Thyroid gland (tissue), 4 donors: ENCODE measurements at regions not wholly inside any gene's neighbourhood (a gene's known extent, or its start where the extent isn't known, plus 50 kb on each side); places are given as distances from the start of the nearest gene placed in this dataset.

Source experiments
- DNase-seq, 2 donors: peaks; one replicate each; pipeline ENCODE4 v3.0.0-alpha.2; 2019
- H3K27ac ChIP-seq, 3 donors: fragments of 200-600 bp; sonication (generic); 1 replicate in 2 of 3; 2 replicates in 1 of 3; pipeline ENCODE4 v1.5.1; 2016 to 2019; ENCODE audit warnings: mild to moderate bottlenecking in 1 of 3, moderate library complexity in 1 of 3
- H3K27me3 ChIP-seq: fragments of 200-600 bp; sonication (generic); one replicate; pipeline ENCODE4 v1.5.1; 2019
- H3K36me3 ChIP-seq, 2 donors: fragments of 200-600 bp; sonication (generic); one replicate each; pipeline ENCODE4 v1.5.1; 2016 to 2019
- H3K4me1 ChIP-seq, 2 donors: fragments of 200-600 bp; sonication (generic); one replicate each; pipeline ENCODE4 v1.5.1; 2017 to 2019
- H3K4me3 ChIP-seq, 3 donors: fragments of 200-600 bp; sonication (generic); replicated peaks in 1 of 3; 1 replicate in 2 of 3; 2 replicates in 1 of 3; pipeline ENCODE4 v1.5.1; 2016; ENCODE audit warnings: mild to moderate bottlenecking in 1 of 3
- H3K9me3 ChIP-seq: fragments of 200-600 bp; sonication (generic); one replicate; pipeline ENCODE4 v1.5.1; 2017
- CTCF ChIP-seq, 6 experiments: fragments of 200-600 bp in 3 of 6; fragments of 450-650 bp in 3 of 6; sonication (generic) in 3 of 6; IDR thresholded peaks; one replicate each; pipeline ENCODE4 v1.5.1; 2016 to 2019; ENCODE audit warnings: antibody characterized with exemption in 6 of 6, mild to moderate bottlenecking in 2 of 6, inconsistent platforms in 1 of 6, moderate library complexity in 1 of 6
- POLR2A ChIP-seq, 2 donors: fragments of 450-650 bp; IDR thresholded peaks; one replicate each; pipeline ENCODE4 v1.6.1; 2017; ENCODE audit warnings: antibody characterized with exemption in 2 of 2, mild to moderate bottlenecking in 2 of 2, moderate library complexity in 1 of 2
- WGBS, 2 donors: methylation state at CpG; one replicate each; pipeline ENCODE4 v1.1.5; 2017; 5-methylcytosine and 5-hydroxymethylcytosine counted together
- intact Hi-C: fragments of 100-400 bp; cut with DNase I; formaldehyde crosslinking; loops from one replicate; pipeline ENCODE4 v1.15.1; 2023

- WGBS, 2 donors, result 88 to 89% methylated on average over 2 of the region's 2 CpGs
- Histone ChIP-seq H3K9me3 (no peaks in the 10 kb centered on the region), H3K4me3 (no peak overlapping the region), H3K27me3 (no peaks in the 10 kb centered on the region), H3K36me3 (no peaks in the 10 kb centered on the region), H3K27ac (no peak overlapping the region), H3K4me1 (no peaks in the 10 kb centered on the region)
- intact Hi-C loops, result no loop called here
- no peak for DNase-seq
- TF ChIP-seq CTCF (IDR thresholded peaks at IDR 0.05) (no peak), POLR2A (IDR thresholded peaks at IDR 0.05) (no peak)
Measured at GRCh38 chr7:19871102-19871501, 97.7 kb upstream of the TMEM196 start.

GRCh38 chr7:19869979-19870378, 96.6 kb upstream of the TMEM196 start:
- Histone ChIP-seq H3K9me3 (no peaks in the 10 kb centered on the region), H3K27me3 (no peaks in the 10 kb centered on the region), H3K4me1 (no peaks in the 10 kb centered on the region), H3K4me3 (no peak overlapping the region), H3K36me3 (no peaks in the 10 kb centered on the region), H3K27ac (no peak overlapping the region)
- 85 to 88% methylated on average over 3 of the region's 3 CpGs for WGBS, 2 donors
- intact Hi-C loops, result no loop called here
- no peak for DNase-seq
- no peak for TF ChIP-seq CTCF (IDR thresholded peaks at IDR 0.05)
- no peak for TF ChIP-seq POLR2A (IDR thresholded peaks at IDR 0.05)

- intact Hi-C loops, result no loop called here
- no peak for DNase-seq
- no peak for TF ChIP-seq CTCF (IDR thresholded peaks at IDR 0.05)
- TF ChIP-seq POLR2A (IDR thresholded peaks at IDR 0.05), result no peak
- Histone ChIP-seq H3K4me3 (no peak overlapping the region), H3K27me3 (no peaks in the 10 kb centered on the region), H3K36me3 (no peaks in the 10 kb centered on the region), H3K27ac (no peak overlapping the region), H3K9me3 (no peaks in the 10 kb centered on the region), H3K4me1 (no peaks in the 10 kb centered on the region)
- WGBS, 2 donors, result 67 to 82% methylated on average over 5 of the region's 5 CpGs
Measured at GRCh38 chr7:19853261-19853832, 79.9 kb upstream of the TMEM196 start.

GRCh38 chr7:19852192-19852591, 78.8 kb upstream of the TMEM196 start:
- intact Hi-C loops, result no loop called here
- no peak for DNase-seq
- Histone ChIP-seq H3K27ac (no peak overlapping the region), H3K27me3 (no peaks in the 10 kb centered on the region), H3K9me3 (no peaks in the 10 kb centered on the region), H3K4me3 (no peak overlapping the region), H3K36me3 (no peaks in the 10 kb centered on the region), H3K4me1 (no peaks in the 10 kb centered on the region)
- TF ChIP-seq CTCF (IDR thresholded peaks at IDR 0.05) (no peak), POLR2A (IDR thresholded peaks at IDR 0.05) (no peak)
- 84 to 89% methylated on average over 1 of the region's 1 CpG for WGBS, 2 donors

GRCh38 chr7:19851504-19851903, 78.1 kb upstream of the TMEM196 start:
- no peak overlapping the region for H3K4me3 ChIP-seq
- H3K27me3 ChIP-seq, result no peaks in the 10 kb centered on the region
- H3K9me3 ChIP-seq, result no peaks in the 10 kb centered on the region
- H3K36me3 ChIP-seq, result no peaks in the 10 kb centered on the region
- intact Hi-C loops, result no loop called here
- H3K4me1 ChIP-seq, result no peaks in the 10 kb centered on the region
- whole genome bisulfite sequencing, 2 donors, result 90 to 96% methylated on average over 3 of the region's 3 CpGs
- no peak for TF ChIP-seq CTCF (IDR thresholded peaks at IDR 0.05)
- no peak overlapping the region for H3K27ac ChIP-seq
- DNase-seq, result no peak
